ENCODE measurements at regions not wholly inside any gene's neighbourhood (a gene's known extent, or its start where the extent isn't known, plus 50 kb on each side); places are given as distances from the start of the nearest gene placed in this dataset.
A peak's percentile ranks its signal among the peaks of the same experiment; 100 is the strongest.

DNA sequence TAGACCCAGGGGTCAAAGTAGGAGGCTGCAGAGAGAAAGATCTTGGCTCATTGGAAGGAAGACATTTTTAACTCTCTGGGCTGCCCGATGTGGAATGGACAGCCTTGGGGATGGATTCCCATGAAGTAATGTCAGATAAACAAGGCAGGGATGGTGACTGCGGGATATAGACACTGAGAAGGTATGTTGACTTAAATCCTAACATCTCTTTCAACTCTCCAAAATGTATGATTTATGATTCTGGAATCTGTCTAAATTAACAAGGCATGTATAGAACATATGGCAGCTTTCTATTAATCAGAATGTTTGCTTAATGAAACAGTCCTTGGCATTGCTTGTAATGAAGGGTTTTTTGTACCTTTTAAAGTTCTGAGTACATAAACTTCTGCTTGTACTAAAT is 56.1 kb upstream of the VSTM5 start:
- no peak overlapping the region for H3K9ac ChIP-seq (ENCODE audit: control insufficient read depth, extremely low read depth, insufficient read depth, low read length)
- no peaks in the 10 kb centered on the region for H3K79me2 ChIP-seq (ENCODE audit: control insufficient read depth, insufficient read depth, low read length)
- no peak overlapping the region for H3K4me3 ChIP-seq (ENCODE audit: control insufficient read depth in 2 of 3, extremely low read depth in 1 of 3, insufficient read depth in 2 of 3, low read depth in 1 of 3, low read length in 3 of 3)
- no peaks in the 10 kb centered on the region for H3K9me3 ChIP-seq (ENCODE audit: control insufficient read depth, low read depth, low read length)
- DNase-seq (ENCODE audit: low read depth, low spot score): no peak
- peaks cover 19% of the 10 kb centered on the region for H3K4me1 ChIP-seq (ENCODE audit: control insufficient read depth, extremely low read depth, insufficient read depth, low read length)
- no peak overlapping the region for H3K4me2 ChIP-seq (ENCODE audit: control insufficient read depth, extremely low read depth, insufficient read depth, low read depth, low read length)
- H3K27ac ChIP-seq (ENCODE audit: control insufficient read depth, insufficient read depth, low read length): no peak overlapping the region
- H3K36me3 ChIP-seq (ENCODE audit: control insufficient read depth in 2 of 2, extremely low read depth in 1 of 2, insufficient read depth in 2 of 2, low read length in 2 of 2): no peaks in the 10 kb centered on the region
- no peaks in the 10 kb centered on the region for H4K20me1 ChIP-seq (ENCODE audit: control insufficient read depth, extremely low read depth, insufficient read depth, low read length)
- no peak overlapping the region for H2AFZ ChIP-seq (ENCODE audit: control insufficient read depth, low read length)
- TF ChIP-seq, protein P1, sequence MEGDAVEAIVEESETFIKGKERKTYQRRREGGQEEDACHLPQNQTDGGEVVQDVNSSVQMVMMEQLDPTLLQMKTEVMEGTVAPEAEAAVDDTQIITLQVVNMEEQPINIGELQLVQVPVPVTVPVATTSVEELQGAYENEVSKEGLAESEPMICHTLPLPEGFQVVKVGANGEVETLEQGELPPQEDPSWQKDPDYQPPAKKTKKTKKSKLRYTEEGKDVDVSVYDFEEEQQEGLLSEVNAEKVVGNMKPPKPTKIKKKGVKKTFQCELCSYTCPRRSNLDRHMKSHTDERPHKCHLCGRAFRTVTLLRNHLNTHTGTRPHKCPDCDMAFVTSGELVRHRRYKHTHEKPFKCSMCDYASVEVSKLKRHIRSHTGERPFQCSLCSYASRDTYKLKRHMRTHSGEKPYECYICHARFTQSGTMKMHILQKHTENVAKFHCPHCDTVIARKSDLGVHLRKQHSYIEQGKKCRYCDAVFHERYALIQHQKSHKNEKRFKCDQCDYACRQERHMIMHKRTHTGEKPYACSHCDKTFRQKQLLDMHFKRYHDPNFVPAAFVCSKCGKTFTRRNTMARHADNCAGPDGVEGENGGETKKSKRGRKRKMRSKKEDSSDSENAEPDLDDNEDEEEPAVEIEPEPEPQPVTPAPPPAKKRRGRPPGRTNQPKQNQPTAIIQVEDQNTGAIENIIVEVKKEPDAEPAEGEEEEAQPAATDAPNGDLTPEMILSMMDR (optimal IDR thresholded peaks at IDR 0.05 in 1 of 3, IDR thresholded peaks at IDR 0.05 in 1 of 3, conservative IDR thresholded peaks at IDR 0.05 in 1 of 3; ENCODE audit: extremely low read depth in 1 of 3, insufficient read depth in 2 of 3, low read length in 3 of 3): no peak
- TF ChIP-seq EZH2 (IDR thresholded peaks at IDR 0.05; ENCODE audit: low read length): no peak
- no peaks in the 10 kb centered on the region for H3K9me1 ChIP-seq (ENCODE audit: control insufficient read depth, extremely low read depth, insufficient read depth, low read length)
- H3K27me3 ChIP-seq (ENCODE audit: control insufficient read depth, extremely low read depth, insufficient read depth, low read length): no peaks in the 10 kb centered on the region
- dilution Hi-C loops (cut with MboI; ENCODE audit: extremely low pct_ligation_motif_present, low sequenced_read_pairs): no loop called here
- FAIRE-seq: no peak

DNA sequence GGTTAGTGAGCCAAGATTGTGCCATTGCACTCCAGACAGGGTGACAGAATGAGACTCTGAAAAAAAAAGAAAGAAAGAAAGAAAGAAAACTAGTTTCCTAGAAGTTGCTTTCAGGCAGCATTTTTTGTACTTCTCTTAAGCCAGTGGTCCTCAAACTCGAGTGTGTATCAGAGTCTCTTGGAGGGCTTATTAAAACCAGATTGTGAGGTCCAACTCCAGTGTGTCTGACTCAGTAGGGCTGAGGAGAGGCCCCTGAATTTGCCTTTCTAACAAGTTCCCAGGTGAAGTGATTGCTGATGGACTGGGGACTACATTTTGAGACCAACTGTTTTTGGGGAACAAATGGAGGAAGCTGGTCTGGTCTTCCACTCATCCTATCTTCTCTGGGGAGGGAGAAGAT is 57.5 kb upstream of the VSTM5 start:
- no peak for TF ChIP-seq EZH2 (IDR thresholded peaks at IDR 0.05; ENCODE audit: low read length)
- TF ChIP-seq, protein P1 (optimal IDR thresholded peaks at IDR 0.05 in 1 of 3, IDR thresholded peaks at IDR 0.05 in 1 of 3, conservative IDR thresholded peaks at IDR 0.05 in 1 of 3; ENCODE audit: extremely low read depth in 1 of 3, insufficient read depth in 2 of 3, low read length in 3 of 3): no peak
- H3K9ac ChIP-seq (ENCODE audit: control insufficient read depth, extremely low read depth, insufficient read depth, low read length): no peak overlapping the region
- no peaks in the 10 kb centered on the region for H3K9me1 ChIP-seq (ENCODE audit: control insufficient read depth, extremely low read depth, insufficient read depth, low read length)
- no peak overlapping the region for H3K4me2 ChIP-seq (ENCODE audit: control insufficient read depth, extremely low read depth, insufficient read depth, low read depth, low read length)
- no peak overlapping the region for H2AFZ ChIP-seq (ENCODE audit: control insufficient read depth, low read length)
- H3K9me3 ChIP-seq (ENCODE audit: control insufficient read depth, low read depth, low read length): no peaks in the 10 kb centered on the region
- H3K36me3 ChIP-seq (ENCODE audit: control insufficient read depth in 2 of 2, extremely low read depth in 1 of 2, insufficient read depth in 2 of 2, low read length in 2 of 2): no peaks in the 10 kb centered on the region
- peak overlapping the region; percentile 8 for H3K27ac ChIP-seq (ENCODE audit: control insufficient read depth, insufficient read depth, low read length)
- H3K27me3 ChIP-seq (ENCODE audit: control insufficient read depth, extremely low read depth, insufficient read depth, low read length): no peaks in the 10 kb centered on the region
- H3K4me3 ChIP-seq (ENCODE audit: control insufficient read depth in 2 of 3, extremely low read depth in 1 of 3, insufficient read depth in 2 of 3, low read depth in 1 of 3, low read length in 3 of 3): no peak overlapping the region
- no peaks in the 10 kb centered on the region for H3K79me2 ChIP-seq (ENCODE audit: control insufficient read depth, insufficient read depth, low read length)
- DNase-seq (ENCODE audit: low read depth, low spot score): no peak
- peaks cover 17% of the 10 kb centered on the region for H3K4me1 ChIP-seq (ENCODE audit: control insufficient read depth, extremely low read depth, insufficient read depth, low read length)
- no peak for FAIRE-seq
- no peaks in the 10 kb centered on the region for H4K20me1 ChIP-seq (ENCODE audit: control insufficient read depth, extremely low read depth, insufficient read depth, low read length)
- dilution Hi-C loops (cut with MboI; ENCODE audit: extremely low pct_ligation_motif_present, low sequenced_read_pairs): no loop called here
